RWPE1 (cell line): ENCODE measurements at regions not wholly inside any gene's neighbourhood (a gene's known extent, or its start where the extent isn't known, plus 50 kb on each side); places are given as distances from the start of the nearest gene placed in this dataset.
"Not testable (repeated sequence)": the region's sequence is repeated elsewhere in the genome, so short reads cannot be mapped to it uniquely, and the experiment has no call there.

ENCODE experiments used
- CTCF ChIA-PET: fragments of 350-600 bp; sonication (Branson Sonifier 250); formaldehyde crosslinking; extraction: SDS; loops from one replicate; lab custom pipeline; 2021; lab: Yijun Ruan, JAX
- POLR2A ChIA-PET: fragments of 400-600 bp; formaldehyde crosslinking; extraction: SDS; loops from one replicate; lab custom pipeline; 2020; ENCODE audit warnings: antibody characterized with exemption; ENCODE audit not compliant: low non-redundant PET; lab: Yijun Ruan, JAX
- DNase-seq: peaks from one replicate; pipeline ENCODE4 v3.0.0; 2012; ENCODE audit warnings: low spot score
- H3K27ac ChIP-seq: fragments of 450-650 bp; 2 replicates; pipeline ENCODE4 v1.5.1; 2017
- TF ChIP-seq, protein P1 (sequence below): fragments of 450-650 bp; conservative IDR thresholded peaks from 2 replicates; pipeline ENCODE4 v1.5.1; 2017; ENCODE audit warnings: low read depth, mild to moderate bottlenecking

GRCh38 chr9:68609901-68610415 is 69.3 kb upstream of the TMEM252 start:
- DNase-seq: no peak
- TF ChIP-seq, protein P1, sequence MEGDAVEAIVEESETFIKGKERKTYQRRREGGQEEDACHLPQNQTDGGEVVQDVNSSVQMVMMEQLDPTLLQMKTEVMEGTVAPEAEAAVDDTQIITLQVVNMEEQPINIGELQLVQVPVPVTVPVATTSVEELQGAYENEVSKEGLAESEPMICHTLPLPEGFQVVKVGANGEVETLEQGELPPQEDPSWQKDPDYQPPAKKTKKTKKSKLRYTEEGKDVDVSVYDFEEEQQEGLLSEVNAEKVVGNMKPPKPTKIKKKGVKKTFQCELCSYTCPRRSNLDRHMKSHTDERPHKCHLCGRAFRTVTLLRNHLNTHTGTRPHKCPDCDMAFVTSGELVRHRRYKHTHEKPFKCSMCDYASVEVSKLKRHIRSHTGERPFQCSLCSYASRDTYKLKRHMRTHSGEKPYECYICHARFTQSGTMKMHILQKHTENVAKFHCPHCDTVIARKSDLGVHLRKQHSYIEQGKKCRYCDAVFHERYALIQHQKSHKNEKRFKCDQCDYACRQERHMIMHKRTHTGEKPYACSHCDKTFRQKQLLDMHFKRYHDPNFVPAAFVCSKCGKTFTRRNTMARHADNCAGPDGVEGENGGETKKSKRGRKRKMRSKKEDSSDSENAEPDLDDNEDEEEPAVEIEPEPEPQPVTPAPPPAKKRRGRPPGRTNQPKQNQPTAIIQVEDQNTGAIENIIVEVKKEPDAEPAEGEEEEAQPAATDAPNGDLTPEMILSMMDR: no peak
- POLR2A ChIA-PET: no interaction called here
- CTCF ChIA-PET: no interaction called here
- H3K27ac ChIP-seq: no peak overlapping the region

DNA sequence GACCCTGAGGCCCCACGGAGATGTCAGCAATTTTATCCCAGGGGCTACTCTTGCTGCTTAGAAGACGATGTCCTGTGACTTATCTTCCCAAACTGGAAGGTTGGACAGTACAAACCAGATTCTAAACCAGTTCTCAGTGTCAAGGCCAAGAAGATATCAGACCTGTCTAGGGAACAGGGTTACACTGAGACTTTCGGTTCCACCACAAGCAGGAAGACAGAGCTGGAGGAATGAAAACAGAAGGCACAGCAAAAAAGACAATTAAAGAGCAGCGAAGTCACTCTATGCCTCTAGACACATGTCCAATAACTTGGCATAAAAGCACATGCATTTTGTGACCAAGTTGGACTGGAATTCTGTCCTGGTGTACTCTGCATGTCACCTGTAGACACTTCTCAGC is 73.4 kb upstream of the TMEM252 start:
- CTCF ChIA-PET: no interaction called here
- TF ChIP-seq, protein P1: no peak
- H3K27ac ChIP-seq: no peak overlapping the region
- no peak for DNase-seq
- POLR2A ChIA-PET: no interaction called here

DNA sequence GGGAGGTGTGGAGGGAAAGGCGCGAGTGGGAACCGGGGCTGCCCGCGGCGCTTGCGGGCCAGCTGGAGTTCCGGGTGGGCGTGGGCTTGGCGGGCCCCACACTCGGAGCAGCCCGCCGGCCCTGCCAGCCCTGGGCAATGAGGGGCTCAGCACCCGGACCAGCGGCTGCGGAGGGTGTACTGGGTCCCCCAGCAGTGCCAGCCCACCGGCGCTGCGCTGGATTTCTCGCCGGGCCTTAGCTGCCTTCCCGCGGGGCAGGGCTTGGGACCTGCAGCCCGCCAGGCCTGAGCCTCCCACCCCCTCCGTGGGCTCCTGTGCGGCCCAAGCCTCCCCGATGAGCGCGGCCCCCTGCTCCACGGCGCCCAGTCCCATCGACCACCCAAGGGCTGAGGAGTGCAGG is 76.3 kb upstream of the TMEM252 start:
- DNase-seq, CTCF ChIA-PET, H3K27ac ChIP-seq, POLR2A ChIA-PET: not testable (repeated sequence)

GRCh38 chr9:68619072-68619471 is 78.4 kb upstream of the TMEM252 start:
- no peak overlapping the region for H3K27ac ChIP-seq
- POLR2A ChIA-PET: no interaction called here
- CTCF ChIA-PET: interaction anchor here (0.6 kb wide), 1 partner anchor 17 kb away, joined by 3 read pairs; no protein-coding TSS in a partner anchor
- TF ChIP-seq, protein P1: no peak
- no peak for DNase-seq

DNA sequence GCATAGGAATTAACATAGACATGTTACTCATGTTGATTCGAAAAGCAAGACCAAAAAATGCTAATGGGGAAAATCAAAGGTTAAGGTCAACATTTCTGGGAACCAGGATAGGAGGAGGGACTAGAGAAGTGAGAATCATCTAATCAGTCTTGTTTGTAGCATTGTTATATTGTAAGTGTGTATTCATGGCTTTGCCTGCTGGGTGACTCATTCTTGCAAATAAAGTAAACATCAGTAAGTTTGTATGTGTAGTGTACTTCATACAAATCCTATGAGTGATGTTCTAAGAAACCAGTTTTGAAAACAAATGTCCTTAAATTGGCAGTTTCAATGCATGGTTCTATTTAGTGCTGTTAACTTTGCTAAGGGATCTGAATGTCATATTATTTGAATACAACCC is 79.0 kb upstream of the TMEM252 start:
- CTCF ChIA-PET: no interaction called here
- POLR2A ChIA-PET: no interaction called here
- H3K27ac ChIP-seq: no peak overlapping the region
- TF ChIP-seq, protein P1: no peak
- peak; percentile 3 for DNase-seq

DNA sequence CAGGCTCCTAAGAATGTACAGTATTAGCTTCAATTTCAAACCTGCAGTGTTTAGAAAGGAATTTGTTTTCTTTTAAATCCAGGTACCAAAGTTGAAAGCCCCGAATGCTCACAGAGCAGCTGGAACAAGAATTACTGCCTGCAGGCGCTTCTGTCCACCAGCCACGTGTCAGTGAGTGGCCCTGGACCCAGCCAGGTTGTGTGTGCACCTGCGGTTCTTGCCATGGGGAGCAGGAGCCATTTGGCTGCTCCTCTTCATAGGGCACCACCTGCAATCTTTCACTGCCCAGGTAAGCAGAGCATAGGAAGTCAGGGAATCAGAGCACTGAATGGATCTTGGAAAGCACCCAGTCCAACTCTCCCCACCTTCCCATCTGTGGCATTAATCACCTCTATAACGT is 79.5 kb upstream of the PIP5K1B start:
- no peak overlapping the region for H3K27ac ChIP-seq
- TF ChIP-seq, protein P1: no peak
- POLR2A ChIA-PET: no interaction called here
- no peak for DNase-seq
- CTCF ChIA-PET: no interaction called here

DNA sequence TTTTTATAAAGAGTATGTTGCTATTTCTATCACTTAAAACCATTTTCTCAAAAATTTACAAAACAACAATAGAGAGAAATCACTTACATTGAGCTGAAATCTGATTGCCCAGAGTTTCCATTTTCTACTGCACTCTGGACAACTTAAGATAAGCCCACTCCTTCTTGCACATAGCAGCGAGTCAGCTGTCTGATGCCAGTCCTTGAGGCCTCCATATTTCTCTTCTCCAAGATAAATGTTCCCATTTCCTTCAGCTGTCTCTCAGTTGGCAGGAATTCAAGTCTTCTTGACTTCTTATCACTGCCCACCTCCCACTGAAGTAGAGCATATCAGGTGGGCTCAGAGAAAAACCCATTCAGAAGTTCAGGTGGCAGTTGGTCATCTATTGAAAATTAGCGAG is 78.5 kb upstream of the PIP5K1B start:
- ChIA-PET POLR2A (no interaction called here), CTCF (no interaction called here)
- no peak overlapping the region for H3K27ac ChIP-seq
- TF ChIP-seq, protein P1: no peak
- DNase-seq: no peak
